Stimulated activated naive CD8-positive, alpha-beta T cell treated with anti-CD3 and anti-CD28 coated beads, Interleukin-15, Interleukin-2, amounts not matched to agents 100 U/mL and 50 U/mL, for 24 hours (primary cell): ENCODE measurements at regions not wholly inside any gene's neighbourhood (a gene's known extent, or its start where the extent isn't known, plus 50 kb on each side); places are given as distances from the start of the nearest gene placed in this dataset.

ENCODE experiments used
- ATAC-seq: fragments of 150-1000 bp; cut with Tn5 transposase; one replicate; pipeline ENCODE4 v1.10.0; 2021
- DNase-seq: peaks from one replicate; pipeline ENCODE4 v3.0.0; 2021

GRCh38 chr1:115577513-115577912, 64.3 kb upstream of the VANGL1 start:
- no peak for DNase-seq
- peak; percentile 72 for ATAC-seq

GRCh38 chr1:115575661-115576060, 66.1 kb upstream of the VANGL1 start:
- no peak for DNase-seq
- ATAC-seq, result no peak

GRCh38 chr1:115572710-115573109, 69.1 kb upstream of the VANGL1 start:
- DNase-seq, result no peak
- no peak for ATAC-seq

- no peak for DNase-seq
- no peak for ATAC-seq
Measured at GRCh38 chr1:115567431-115567830, 74.3 kb upstream of the VANGL1 start.

- ATAC-seq (no peak), DNase-seq (no peak)
Measured at GRCh38 chr1:115565791-115566190, 76.0 kb upstream of the VANGL1 start.

- ATAC-seq (no peak), DNase-seq (no peak)
Measured at GRCh38 chr1:115565353-115565752, 76.4 kb upstream of the VANGL1 start.

GRCh38 chr1:115564201-115564600, 77.6 kb upstream of the VANGL1 start:
- ATAC-seq (no peak), DNase-seq (no peak)

- ATAC-seq (no peak), DNase-seq (no peak)
Measured at GRCh38 chr1:115560027-115560426, 81.7 kb upstream of the VANGL1 start.

- ATAC-seq (no peak), DNase-seq (no peak)
Measured at GRCh38 chr1:115558275-115558674, 83.5 kb upstream of the VANGL1 start.

- DNase-seq, result no peak
- no peak for ATAC-seq
Measured at GRCh38 chr1:115557715-115558114, 84.1 kb upstream of the VANGL1 start.

GRCh38 chr1:115556236-115556635, 85.5 kb upstream of the VANGL1 start:
- DNase-seq, result no peak
- ATAC-seq, result no peak

GRCh38 chr1:115555446-115555845, 86.3 kb upstream of the VANGL1 start:
- no peak for ATAC-seq
- DNase-seq, result no peak

GRCh38 chr1:115547696-115548095, 94.1 kb upstream of the VANGL1 start:
- ATAC-seq, result no peak

GRCh38 chr1:115546846-115547245, 94.9 kb upstream of the VANGL1 start:
- ATAC-seq (no peak), DNase-seq (no peak)

More at GRCh38 chr1:115547696-115548095, 94.1 kb upstream of the VANGL1 start:
- no peak for DNase-seq

GRCh38 chr1:115545791-115546733, 95.7 kb upstream of the VANGL1 start:
- ATAC-seq (peak; percentile 63), DNase-seq (peak; percentile 4)

- DNase-seq, result no peak
- no peak for ATAC-seq
Measured at GRCh38 chr1:115545096-115545720, 96.6 kb upstream of the VANGL1 start.

GRCh38 chr1:115544131-115544530, 97.6 kb upstream of the VANGL1 start:
- ATAC-seq (no peak), DNase-seq (no peak)

- no peak for ATAC-seq
- no peak for DNase-seq
Measured at GRCh38 chr1:115543247-115543646, 98.5 kb upstream of the VANGL1 start.

GRCh38 chr1:115539736-115540135, 102.0 kb upstream of the VANGL1 start:
- ATAC-seq (no peak), DNase-seq (no peak)

GRCh38 chr1:115539061-115539460, 102.7 kb upstream of the VANGL1 start:
- ATAC-seq, result no peak
- DNase-seq, result no peak

- no peak for DNase-seq
- no peak for ATAC-seq
Measured at GRCh38 chr1:115538579-115538978, 103.2 kb upstream of the VANGL1 start.

GRCh38 chr1:115537415-115537814, 104.4 kb upstream of the VANGL1 start:
- no peak for DNase-seq
- ATAC-seq, result no peak

- DNase-seq (no peak), ATAC-seq (no peak)
Measured at GRCh38 chr1:115536279-115536816, 105.4 kb upstream of the VANGL1 start.
